IMR-90 (cell line): ENCODE measurements at regions not wholly inside any gene's neighbourhood (a gene's known extent, or its start where the extent isn't known, plus 50 kb on each side); places are given as distances from the start of the nearest gene placed in this dataset.
A peak's percentile ranks its signal among the peaks of the same experiment; 100 is the strongest.

ENCODE experiments used
- ATAC-seq: fragments of 200-7000 bp; cut with Tn5 transposase; 2 replicates; pipeline ENCODE4 v1.9.1; 2020; ENCODE audit warnings: low read depth, mild to moderate bottlenecking, moderate library complexity
- BruUV-seq: library from RNA; stranded (reverse); fragments of 400-500 nt; replicated peaks from 2 replicates; lab custom pipeline; 2021; lab: Mats Ljungman, UMichigan
- CTCF ChIA-PET: fragments of 300-600 bp; formaldehyde crosslinking; extraction: SDS; loops from one replicate; lab custom pipeline; 2021; ENCODE audit warnings: antibody characterized with exemption; lab: Yijun Ruan, JAX
- POLR2A ChIA-PET: fragments of 300-600 bp; sonication (Branson Sonifier 250); formaldehyde crosslinking; loops from one replicate; lab custom pipeline; 2022; ENCODE audit warnings: antibody characterized with exemption; ENCODE audit not compliant: unreplicated experiment; lab: Charles Lee
- DNase-seq: peaks from one replicate; pipeline ENCODE4 v3.0.0; 2013
- H2AFZ ChIP-seq: replicated peaks from 2 replicates; pipeline ENCODE3; 2013; ENCODE audit warnings: low read length, mild to moderate bottlenecking; ENCODE audit not compliant: poor library complexity
- H2AK5ac ChIP-seq: 2 replicates; pipeline ENCODE4 v1.6.1; 2013; ENCODE audit warnings: low read depth, low read length, inconsistent platforms
- H2AK9ac ChIP-seq: replicated peaks from 2 replicates; pipeline ENCODE3; 2013; ENCODE audit warnings: mild to moderate bottlenecking, low read depth, low read length, moderate library complexity; ENCODE audit not compliant: poor library complexity
- H2BK120ac ChIP-seq: 2 replicates; pipeline ENCODE4 v1.6.1; 2013; ENCODE audit warnings: low read depth, low read length, inconsistent platforms
- H2BK15ac ChIP-seq: 3 replicates; pipeline ENCODE4 v1.6.1; 2013; ENCODE audit warnings: low read depth, low read length, inconsistent platforms
- H2BK20ac ChIP-seq: 2 replicates; pipeline ENCODE4 v1.6.1; 2013; ENCODE audit warnings: low read depth, mild to moderate bottlenecking, inconsistent platforms, low read length, moderate library complexity
- H2BK5ac ChIP-seq: 2 replicates; pipeline ENCODE4 v1.6.1; 2013; ENCODE audit warnings: mild to moderate bottlenecking, low read depth, low read length, inconsistent platforms; ENCODE audit not compliant: poor library complexity, severe bottlenecking
- H3K14ac ChIP-seq: replicated peaks from 2 replicates; pipeline ENCODE4 v1.6.1; 2013; ENCODE audit warnings: low read depth, low read length, inconsistent platforms
- H3K18ac ChIP-seq: 2 replicates; pipeline ENCODE4 v1.6.1; 2013; ENCODE audit warnings: low read depth, low read length, control low read depth
- H3K23ac ChIP-seq: 2 replicates; pipeline ENCODE4 v1.6.1; 2013; ENCODE audit warnings: low read depth, low read length, inconsistent platforms
- H3K27ac ChIP-seq: 2 replicates; pipeline ENCODE4 v1.5.1; 2013; ENCODE audit warnings: mild to moderate bottlenecking, control low read depth, low read length; ENCODE audit not compliant: insufficient read depth
- H3K27me3 ChIP-seq: 2 replicates; pipeline ENCODE4 v1.6.1; 2013; ENCODE audit warnings: low read length; ENCODE audit not compliant: control insufficient read depth, insufficient read depth
- H3K36me3 ChIP-seq: 2 replicates; pipeline ENCODE4 v1.6.1; 2013; ENCODE audit warnings: low read length, mixed read lengths; ENCODE audit not compliant: control insufficient read depth, insufficient read depth
- H3K4ac ChIP-seq: 2 replicates; pipeline ENCODE4 v1.6.1; 2013; ENCODE audit warnings: low read depth, low read length, inconsistent platforms
- H3K4me1 ChIP-seq: 2 replicates; pipeline ENCODE4 v1.6.1; 2013; ENCODE audit warnings: low read length, mixed read lengths; ENCODE audit not compliant: control insufficient read depth, insufficient read depth
- H3K4me2 ChIP-seq: 2 replicates; pipeline ENCODE4 v1.6.1; 2013; ENCODE audit warnings: low read depth, mild to moderate bottlenecking, control low read depth, low read length, moderate library complexity
- H3K4me3 ChIP-seq: 2 replicates; pipeline ENCODE4 v1.5.1; 2013; ENCODE audit warnings: low read depth, mild to moderate bottlenecking, control low read depth, low read length, moderate library complexity; ENCODE audit not compliant: insufficient read depth
- H3K56ac ChIP-seq: 2 replicates; pipeline ENCODE4 v1.6.1; 2013; ENCODE audit warnings: low read length, inconsistent platforms; ENCODE audit not compliant: insufficient read depth; ENCODE audit errors: extremely low read depth
- H3K79me1 ChIP-seq, 2 experiments: 2 replicates each; pipeline ENCODE4 v1.6.1; 2013; ENCODE audit warnings: low read length in 2 of 2, inconsistent platforms in 1 of 2, low read depth in 1 of 2
- H3K9ac ChIP-seq: 2 replicates; pipeline ENCODE4 v1.6.1; 2013; ENCODE audit warnings: low read depth, low read length, control low read depth
- H3K9me1 ChIP-seq: 2 replicates; pipeline ENCODE4 v1.6.1; 2013; ENCODE audit warnings: low read length, inconsistent platforms; ENCODE audit not compliant: insufficient read depth
- H3K9me3 ChIP-seq: 2 replicates; pipeline ENCODE4 v1.6.1; 2013; ENCODE audit warnings: low read length; ENCODE audit not compliant: control insufficient read depth, insufficient read depth
- H4K20me1 ChIP-seq: 2 replicates; pipeline ENCODE4 v1.6.1; 2013; ENCODE audit warnings: low read length, inconsistent platforms; ENCODE audit not compliant: insufficient read depth
- H4K5ac ChIP-seq: 2 replicates; pipeline ENCODE4 v1.6.1; 2013; ENCODE audit warnings: mild to moderate bottlenecking, low read depth, low read length, control low read depth
- H4K8ac ChIP-seq, 2 experiments: 2 replicates each; pipeline ENCODE4 v1.6.1; 2013; ENCODE audit warnings: low read depth in 2 of 2, low read length in 2 of 2, control low read depth in 1 of 2, inconsistent platforms in 1 of 2
- H4K91ac ChIP-seq: 2 replicates; pipeline ENCODE4 v1.6.1; 2013; ENCODE audit warnings: low read depth, low read length, inconsistent platforms; ENCODE audit not compliant: insufficient read depth
- BHLHE40 ChIP-seq: fragments of 150-350 bp; IDR thresholded peaks from 2 replicates; pipeline ENCODE4 v1.6.1; 2016; ENCODE audit warnings: mild to moderate bottlenecking, low read depth, low read length
- MAZ ChIP-seq: IDR thresholded peaks from 2 replicates; pipeline ENCODE4 v1.6.1; 2012; ENCODE audit warnings: low read depth, mild to moderate bottlenecking, low read length, improper control_type of control experiment, moderate library complexity, borderline replicate concordance
- RAD21 ChIP-seq: IDR thresholded peaks from 2 replicates; pipeline ENCODE4 v1.6.1; 2012; ENCODE audit warnings: low read length, improper control_type of control experiment
- RCOR1 ChIP-seq: IDR thresholded peaks from 2 replicates; pipeline ENCODE4 v1.6.1; 2012; ENCODE audit warnings: mild to moderate bottlenecking, low read length, improper control_type of control experiment; ENCODE audit not compliant: insufficient replicate concordance
- RFX5 ChIP-seq: IDR thresholded peaks from 2 replicates; pipeline ENCODE4 v1.8.0; 2012; ENCODE audit warnings: low read depth, mild to moderate bottlenecking, low read length, moderate library complexity
- SMC3 ChIP-seq: fragments of 150-350 bp; IDR thresholded peaks from 2 replicates; pipeline ENCODE4 v1.6.1; 2016; ENCODE audit warnings: low read depth, mild to moderate bottlenecking, antibody characterized with exemption, low read length, moderate library complexity
- WGBS, 2 experiments: methylation state at CpG; one replicate each; pipeline versions ENCODE4 v1.1.5 to v1.1.7; 2013; ENCODE audit warnings: missing lambda C conversion rate in 2 of 2; ENCODE audit not compliant: insufficient read length in 1 of 2; ENCODE audit errors: extremely low coverage in 2 of 2; 5-methylcytosine and 5-hydroxymethylcytosine counted together
- dilution Hi-C: fragments of 300-500 bp; cut with HindIII; formaldehyde crosslinking; loops from one replicate; pipeline ENCODE4 v1.14.3; 2018; ENCODE audit warnings: low sequenced_read_pairs; ENCODE audit not compliant: unreplicated experiment
- in situ Hi-C: fragments of 300-500 bp; cut with MboI; formaldehyde crosslinking; loops from 3 replicates; pipeline ENCODE4 v1.14.3; 2019; ENCODE audit warnings: low sequenced_read_pairs, inconsistent platforms, mixed read lengths
- intact Hi-C: fragments of 100-400 bp; cut with micrococcal nuclease; formaldehyde crosslinking; loops from 2 replicates; pipeline ENCODE4 v1.10.0; 2022

- CTCF ChIA-PET: interaction anchor here (1.9 kb wide), 1 partner anchor 163 kb away, joined by 5 read pairs; no protein-coding TSS in a partner anchor
- BruUV-seq: no TSS peak
Observed at GRCh38 chr4:176883681-176884418, 91.1 kb upstream of the VEGFC start.

More at GRCh38 chr4:176883681-176884418, 91.1 kb upstream of the VEGFC start:
- Histone ChIP-seq H2BK120ac (peak overlapping the region; percentile 87), H3K79me1 (peaks cover 0 to 9% of the 10 kb centered on the region in 2 experiments; a peak in 1 of 4 replicates), H3K18ac (peak overlapping the region; percentile 96; the same call in 1 of the 2 replicates), H3K23ac (peak overlapping the region; percentile 44), H3K36me3 (no peaks in the 10 kb centered on the region), H2AK5ac (peak overlapping the region; percentile 3; the same call in 1 of the 2 replicates), H3K4me1 (peaks cover 9% of the 10 kb centered on the region), H4K20me1 (no peaks in the 10 kb centered on the region), H3K56ac (peak overlapping the region; percentile 48; the same call in 1 of the 2 replicates), H4K8ac (peak overlapping the region; percentile 1 to 83; a peak in 2 of 4 replicates), H2BK15ac (peak overlapping the region; percentile 47; the same call in 2 of the 3 replicates), H3K9ac (peak overlapping the region; percentile 64; the same call in 1 of the 2 replicates), H3K4ac (peak overlapping the region; percentile 71), H2BK5ac (peak overlapping the region; percentile 80), H3K14ac (peak overlapping the region; percentile 78), H2AFZ (peak overlapping the region; percentile 38), H2AK9ac (no peak overlapping the region), H2BK20ac (peak overlapping the region; percentile 48), H4K91ac (peak overlapping the region; percentile 72), H3K9me3 (no peaks in the 10 kb centered on the region), H3K27me3 (no peaks in the 10 kb centered on the region), H3K4me2 (peak overlapping the region; percentile 81), H3K9me1 (no peaks in the 10 kb centered on the region; the same call in 1 of the 2 replicates), H3K27ac (peak overlapping the region; percentile 53), H4K5ac (peak overlapping the region; percentile 90; the same call in 1 of the 2 replicates), H3K4me3 (peak overlapping the region; percentile 30; the same call in 1 of the 2 replicates)
- TF ChIP-seq SMC3: no peak
- TF ChIP-seq RFX5: no peak
- TF ChIP-seq BHLHE40: no peak; the same call in 1 of the 2 replicates
- no peak for TF ChIP-seq MAZ
- TF ChIP-seq RAD21: no peak
- no peak for TF ChIP-seq RCOR1
- POLR2A ChIA-PET: no interaction called here
- DNase-seq: peak; percentile 88
- dilution Hi-C loops (no loop called here), in situ Hi-C loops (no loop called here), intact Hi-C loops (loop anchor here (2.0 to 5.0 kb wide), 3 partner anchors 47 to 98 kb away; partner anchors contain the start of gene VEGFC)
- WGBS, 2 experiments: no CpG with 5 or more reads among the region's 6 CpGs
- peak; percentile 78 for ATAC-seq
